ENCODE measurements at regions not wholly inside any gene's neighbourhood (a gene's known extent, or its start where the extent isn't known, plus 50 kb on each side); places are given as distances from the start of the nearest gene placed in this dataset.

DNA sequence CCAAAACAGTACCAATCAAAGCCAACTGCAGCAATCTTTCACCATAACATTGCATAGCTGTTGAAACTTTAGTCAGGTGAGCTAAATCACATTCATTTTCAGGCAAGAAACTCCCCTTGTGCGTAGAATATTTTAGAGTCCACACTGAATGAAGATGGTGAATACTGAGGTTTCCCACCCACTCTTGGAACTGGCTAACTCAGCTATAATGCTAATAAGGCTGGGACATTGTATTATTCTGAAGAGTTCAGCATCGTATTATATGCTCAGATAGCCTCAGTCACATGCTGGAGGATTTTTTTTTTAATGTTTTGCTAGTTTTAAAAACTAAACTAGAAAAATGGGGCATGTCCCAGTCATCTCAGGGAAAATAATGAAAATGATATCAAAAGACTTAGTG is 352.3 kb upstream of the FMN2 start:
- H3K9me3 Mint-ChIP-seq = no peaks in the 10 kb centered on the region
- H3K4me3 ChIP-seq = no peak overlapping the region
- no peaks in the 10 kb centered on the region for H3K36me3 ChIP-seq (ENCODE audit: insufficient read depth)

GRCh38 chr1:239739919-239740318 is 351.8 kb upstream of the FMN2 start:
- no peak overlapping the region for H3K4me3 ChIP-seq
- H3K4me1 ChIP-seq (ENCODE audit: insufficient read depth) = no peaks in the 10 kb centered on the region
- peaks cover 8% of the 10 kb centered on the region; the same call in 1 of the 2 replicates for H3K9me2 ChIP-seq (ENCODE audit: insufficient read depth)
- no peaks in the 10 kb centered on the region for H4K20me1 ChIP-seq (replicated peaks; ENCODE audit: insufficient read depth)
- no peak for TF ChIP-seq POLR2AphosphoS5 (IDR thresholded peaks at IDR 0.05; ENCODE audit: low read depth)
- no peak for TF ChIP-seq ZNF331 (CRISPR knock-in tag; IDR thresholded peaks at IDR 0.05; ENCODE audit: low read depth)
- no peak for TF ChIP-seq EZH2 (IDR thresholded peaks at IDR 0.05; ENCODE audit: low read depth, unreplicated experiment)
- no peak for TF ChIP-seq REST (IDR thresholded peaks at IDR 0.05; ENCODE audit: unreplicated experiment)
- no peak for TF ChIP-seq STAT1 (IDR thresholded peaks at IDR 0.05; ENCODE audit: unreplicated experiment)
- H3F3A ChIP-seq (replicated peaks; ENCODE audit: low read depth) = no peaks in the 10 kb centered on the region
- H3K36me3 ChIP-seq (ENCODE audit: insufficient read depth) = no peaks in the 10 kb centered on the region
- H3K27ac Mint-ChIP-seq = no peak overlapping the region
- no peak overlapping the region for H3K4me2 ChIP-seq
- DNase-seq (ENCODE audit: low spot score) (no peak), ATAC-seq (no peak)
- no peak overlapping the region for H2AFZ ChIP-seq
- H3K4me3 Mint-ChIP-seq = no peak overlapping the region
- H3K27ac ChIP-seq (ENCODE audit: low read depth) = no peak overlapping the region
- peaks cover 2% of the 10 kb centered on the region for H3K27me3 Mint-ChIP-seq (ENCODE audit: insufficient read depth, low read depth, poor library complexity)
- H3K79me2 ChIP-seq (replicated peaks; ENCODE audit: insufficient read depth) = no peaks in the 10 kb centered on the region
- no peaks in the 10 kb centered on the region for H3K27me3 ChIP-seq (ENCODE audit: insufficient read depth)
- H3K4me1 Mint-ChIP-seq = peaks cover 6% of the 10 kb centered on the region; the same call in 1 of the 3 replicates
- H3K9me3 Mint-ChIP-seq = no peaks in the 10 kb centered on the region
- H3K36me3 Mint-ChIP-seq (ENCODE audit: low read depth) = no peaks in the 10 kb centered on the region

More for the DNA sequence above, 352.3 kb upstream of the FMN2 start:
- no peak overlapping the region for H3K4me3 Mint-ChIP-seq
- Histone ChIP-seq H2AFZ (no peak overlapping the region), H3K4me2 (no peak overlapping the region), H3F3A (replicated peaks; ENCODE audit: low read depth) (no peaks in the 10 kb centered on the region), H3K9me2 (ENCODE audit: insufficient read depth) (peaks cover 8% of the 10 kb centered on the region; the same call in 1 of the 2 replicates), H3K27me3 (ENCODE audit: insufficient read depth) (no peaks in the 10 kb centered on the region), H4K20me1 (replicated peaks; ENCODE audit: insufficient read depth) (no peaks in the 10 kb centered on the region), H3K79me2 (replicated peaks; ENCODE audit: insufficient read depth) (no peaks in the 10 kb centered on the region), H3K4me1 (ENCODE audit: insufficient read depth) (no peaks in the 10 kb centered on the region), H3K27ac (ENCODE audit: low read depth) (no peak overlapping the region)
- ATAC-seq (no peak), DNase-seq (ENCODE audit: low spot score) (no peak)
- peaks cover 2% of the 10 kb centered on the region for H3K27me3 Mint-ChIP-seq (ENCODE audit: insufficient read depth, low read depth, poor library complexity)
- H3K36me3 Mint-ChIP-seq (ENCODE audit: low read depth) = no peaks in the 10 kb centered on the region
- TF ChIP-seq CREB1 (CRISPR knock-in tag; IDR thresholded peaks at IDR 0.05; ENCODE audit: low read depth) = no peak
- no peak for TF ChIP-seq ZNF331 (CRISPR knock-in tag; IDR thresholded peaks at IDR 0.05; ENCODE audit: low read depth)
- TF ChIP-seq, protein P1, sequence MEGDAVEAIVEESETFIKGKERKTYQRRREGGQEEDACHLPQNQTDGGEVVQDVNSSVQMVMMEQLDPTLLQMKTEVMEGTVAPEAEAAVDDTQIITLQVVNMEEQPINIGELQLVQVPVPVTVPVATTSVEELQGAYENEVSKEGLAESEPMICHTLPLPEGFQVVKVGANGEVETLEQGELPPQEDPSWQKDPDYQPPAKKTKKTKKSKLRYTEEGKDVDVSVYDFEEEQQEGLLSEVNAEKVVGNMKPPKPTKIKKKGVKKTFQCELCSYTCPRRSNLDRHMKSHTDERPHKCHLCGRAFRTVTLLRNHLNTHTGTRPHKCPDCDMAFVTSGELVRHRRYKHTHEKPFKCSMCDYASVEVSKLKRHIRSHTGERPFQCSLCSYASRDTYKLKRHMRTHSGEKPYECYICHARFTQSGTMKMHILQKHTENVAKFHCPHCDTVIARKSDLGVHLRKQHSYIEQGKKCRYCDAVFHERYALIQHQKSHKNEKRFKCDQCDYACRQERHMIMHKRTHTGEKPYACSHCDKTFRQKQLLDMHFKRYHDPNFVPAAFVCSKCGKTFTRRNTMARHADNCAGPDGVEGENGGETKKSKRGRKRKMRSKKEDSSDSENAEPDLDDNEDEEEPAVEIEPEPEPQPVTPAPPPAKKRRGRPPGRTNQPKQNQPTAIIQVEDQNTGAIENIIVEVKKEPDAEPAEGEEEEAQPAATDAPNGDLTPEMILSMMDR (conservative IDR thresholded peaks at IDR 0.05; ENCODE audit: low read depth in 2 of 2) = no peak
- no peak for TF ChIP-seq JUNB (IDR thresholded peaks at IDR 0.05; ENCODE audit: unreplicated experiment)
- H3K27ac Mint-ChIP-seq = no peak overlapping the region
- peaks cover 6% of the 10 kb centered on the region; the same call in 1 of the 3 replicates for H3K4me1 Mint-ChIP-seq

Data from GM23338 (cell line).